WTC11 (cell line): ENCODE measurements at regions not wholly inside any gene's neighbourhood (a gene's known extent, or its start where the extent isn't known, plus 50 kb on each side); places are given as distances from the start of the nearest gene placed in this dataset.
A peak's percentile ranks its signal among the peaks of the same experiment; 100 is the strongest.

Source experiments
- ATAC-seq: fragments of 200-7000 bp; cut with Tn5 transposase; 2 replicates; pipeline ENCODE4 v1.10.0; 2021; ENCODE audit warnings: mild to moderate bottlenecking, moderate library complexity
- CTCF ChIA-PET: fragments of 300-600 bp; sonication (Branson Sonifier 250); formaldehyde crosslinking; loops from one replicate; lab custom pipeline; 2021; ENCODE audit warnings: antibody characterized with exemption; lab: Charles Lee
- POLR2A ChIA-PET: fragments of 350-600 bp; sonication (Branson Sonifier 250); formaldehyde crosslinking; loops from one replicate; lab custom pipeline; 2021; ENCODE audit warnings: antibody characterized with exemption; lab: Charles Lee
- DNase-seq: peaks from one replicate; pipeline ENCODE4 v3.0.0; 2021; ENCODE audit warnings: low spot score
- H3K27ac Mint-ChIP-seq: 2 replicates; pipeline ENCODE4 v1.8.0; 2021; ENCODE audit warnings: mixed read lengths
- H3K27me3 Mint-ChIP-seq: 2 replicates; pipeline ENCODE4 v1.8.0; 2021; ENCODE audit warnings: low read depth, mild to moderate bottlenecking, moderate library complexity, mixed read lengths
- H3K36me3 Mint-ChIP-seq: 2 replicates; pipeline ENCODE4 v1.8.0; 2021; ENCODE audit warnings: mixed read lengths
- H3K4me1 Mint-ChIP-seq: 2 replicates; pipeline ENCODE4 v1.8.0; 2022; ENCODE audit warnings: mixed read lengths
- H3K4me3 Mint-ChIP-seq: 2 replicates; pipeline ENCODE4 v1.8.0; 2021; ENCODE audit warnings: mild to moderate bottlenecking, moderate library complexity, mixed read lengths
- H3K9me3 Mint-ChIP-seq: 2 replicates; pipeline ENCODE4 v1.8.0; 2021; ENCODE audit warnings: mixed read lengths
- AR ChIP-seq: fragments of 250-450 bp; sonication (Bioruptor Pico); IDR thresholded peaks from 2 replicates; pipeline ENCODE4 v1.9.0; 2021; ENCODE audit warnings: mild to moderate bottlenecking
- ATF2 ChIP-seq: sonication (generic); formaldehyde crosslinking; IDR thresholded peaks from 2 replicates; pipeline ENCODE4 v1.8.1; 2022; ENCODE audit warnings: low read depth, missing genetic modification reagents, borderline replicate concordance
- CTCF ChIP-seq: fragments of 200-600 bp; IDR thresholded peaks from 2 replicates; pipeline ENCODE4 v1.8.0; 2022; ENCODE audit warnings: antibody characterized with exemption
- EMX1 ChIP-seq: fragments of 250-450 bp; sonication (Bioruptor Pico); IDR thresholded peaks from 2 replicates; pipeline ENCODE4 v1.8.0; 2021; ENCODE audit warnings: mild to moderate bottlenecking
- ESRRA ChIP-seq: sonication (generic); formaldehyde crosslinking; IDR thresholded peaks from 2 replicates; pipeline ENCODE4 v1.8.1; 2022; ENCODE audit warnings: mild to moderate bottlenecking, missing genetic modification reagents, borderline replicate concordance
- HMGXB4 ChIP-seq: sonication (generic); formaldehyde crosslinking; IDR thresholded peaks from 2 replicates; pipeline ENCODE4 v1.8.1; 2023; ENCODE audit warnings: mild to moderate bottlenecking, moderate library complexity, missing genetic modification reagents
- NFE2L1 ChIP-seq: sonication (generic); formaldehyde crosslinking; IDR thresholded peaks from 2 replicates; pipeline ENCODE4 v1.8.1; 2023; ENCODE audit warnings: missing genetic modification reagents
- NFYB ChIP-seq: sonication (generic); formaldehyde crosslinking; conservative IDR thresholded peaks from 2 replicates; pipeline ENCODE4 v1.8.0; 2022; ENCODE audit warnings: low read depth, missing genetic modification reagents
- NR1H2 ChIP-seq: sonication (generic); formaldehyde crosslinking; IDR thresholded peaks from 2 replicates; pipeline ENCODE4 v1.9.0; 2021; ENCODE audit warnings: mild to moderate bottlenecking, moderate library complexity, missing genetic modification reagents
- NR2C2 ChIP-seq: sonication (generic); formaldehyde crosslinking; IDR thresholded peaks from 2 replicates; pipeline ENCODE4 v1.8.0; 2022; ENCODE audit warnings: mild to moderate bottlenecking, missing genetic modification reagents
- OVOL2 ChIP-seq: fragments of 250-450 bp; sonication (Bioruptor Pico); IDR thresholded peaks from 2 replicates; pipeline ENCODE4 v1.9.0; 2021; ENCODE audit warnings: mild to moderate bottlenecking, borderline replicate concordance
- PRRX2 ChIP-seq: fragments of 250-450 bp; sonication (Bioruptor Pico); IDR thresholded peaks from 2 replicates; pipeline ENCODE4 v1.8.0; 2021; ENCODE audit warnings: mild to moderate bottlenecking
- RORB ChIP-seq: fragments of 250-450 bp; sonication (Bioruptor Pico); IDR thresholded peaks from 2 replicates; pipeline ENCODE4 v1.9.0; 2021; ENCODE audit warnings: mild to moderate bottlenecking
- SMAD3 ChIP-seq: sonication (generic); formaldehyde crosslinking; IDR thresholded peaks from 2 replicates; pipeline ENCODE4 v1.8.0; 2022; ENCODE audit warnings: missing genetic modification reagents, mild to moderate bottlenecking, borderline replicate concordance
- ZMAT4 ChIP-seq: fragments of 250-450 bp; sonication (Bioruptor Pico); IDR thresholded peaks from 2 replicates; pipeline ENCODE4 v1.9.0; 2021; ENCODE audit warnings: mild to moderate bottlenecking
- ZNF232 ChIP-seq: sonication (generic); formaldehyde crosslinking; IDR thresholded peaks from 2 replicates; pipeline ENCODE4 v1.8.0; 2022; ENCODE audit warnings: mild to moderate bottlenecking, missing genetic modification reagents
- ZNF396 ChIP-seq: fragments of 250-450 bp; sonication (Bioruptor Pico); IDR thresholded peaks from 2 replicates; pipeline ENCODE4 v1.8.0; 2021; ENCODE audit warnings: mild to moderate bottlenecking, moderate library complexity, borderline replicate concordance
- ZNF532 ChIP-seq: fragments of 250-450 bp; sonication (Bioruptor Pico); IDR thresholded peaks from 2 replicates; pipeline ENCODE4 v1.9.0; 2021; ENCODE audit warnings: mild to moderate bottlenecking, borderline replicate concordance

- ATAC-seq (no peak), DNase-seq (no peak)
- ChIA-PET CTCF (interaction anchor here (0.8 to 2.7 kb wide), 5 partner anchors 171 to 781 kb away, joined by 3 to 11 read pairs (median 4); no protein-coding TSS in a partner anchor), POLR2A (no interaction called here)
- Mint-ChIP-seq H3K4me3 (no peak overlapping the region), H3K27ac (peak overlapping the region; percentile 21; the same call in 1 of the 2 replicates), H3K9me3 (no peaks in the 10 kb centered on the region), H3K36me3 (no peaks in the 10 kb centered on the region), H3K4me1 (peaks cover 25% of the 10 kb centered on the region), H3K27me3 (0 out of 2 replicates have a peak, but pooled peaks cover 3% of the 10 kb centered on the region)
- TF ChIP-seq ESRRA (no peak), EMX1 (no peak), NR2C2 (CRISPR knock-in tag) (no peak), OVOL2 (CRISPR knock-in tag) (no peak), RORB (no peak), ZNF232 (no peak), NR1H2 (no peak), ZNF532 (no peak), CTCF (no peak), ZNF396 (CRISPR knock-in tag) (no peak), PRRX2 (CRISPR knock-in tag) (no peak), NFYB (no peak)
Observed at GRCh38 chr2:217479566-217479965, 523.2 kb downstream of the TNS1 start.

GRCh38 chr2:217478831-217479455, 523.9 kb downstream of the TNS1 start:
- DNase-seq (peak; percentile 13), ATAC-seq (peak; percentile 75)
- Mint-ChIP-seq H3K4me3 (no peak overlapping the region), H3K27me3 (0 out of 2 replicates have a peak, but pooled peaks cover 3% of the 10 kb centered on the region), H3K36me3 (no peaks in the 10 kb centered on the region), H3K9me3 (no peaks in the 10 kb centered on the region), H3K27ac (peak overlapping the region; percentile 21; the same call in 1 of the 2 replicates), H3K4me1 (peaks cover 25% of the 10 kb centered on the region)
- TF ChIP-seq SMAD3 (CRISPR knock-in tag) (no peak), HMGXB4 (no peak), ZMAT4 (CRISPR knock-in tag) (no peak), NFE2L1 (no peak), AR (CRISPR knock-in tag) (no peak), ATF2 (CRISPR knock-in tag) (no peak)
- ChIA-PET POLR2A (no interaction called here), CTCF (interaction anchor here (0.9 to 2.7 kb wide), 5 partner anchors 32 to 294 kb away, joined by 3 to 11 read pairs (median 4); no protein-coding TSS in a partner anchor)
